ENCODE measurements at regions not wholly inside any gene's neighbourhood (a gene's known extent, or its start where the extent isn't known, plus 50 kb on each side); places are given as distances from the start of the nearest gene placed in this dataset.

DNA sequence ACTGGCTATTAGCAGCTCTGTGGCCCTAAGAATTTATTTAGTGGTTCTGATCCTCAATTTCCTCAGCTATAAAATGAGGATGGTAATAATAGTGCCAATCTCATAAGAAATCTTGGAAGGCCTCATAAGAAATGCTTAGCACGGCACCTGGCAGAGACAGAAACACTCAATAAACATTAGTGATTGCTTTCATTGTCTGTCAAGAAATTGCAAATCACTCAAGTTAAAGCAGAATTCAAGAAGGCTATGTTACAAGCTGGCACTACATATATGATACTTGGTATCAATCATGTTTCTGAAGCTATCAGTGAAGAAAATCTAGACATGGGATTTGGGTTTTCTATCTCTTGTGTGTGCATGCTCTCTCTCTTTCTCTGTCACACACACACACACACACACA is 267.7 kb upstream of the KCNIP4 start:
- no peak for ATAC-seq

- no peak for ATAC-seq
Observed at GRCh38 chr4:22215084-22215483, 266.5 kb upstream of the KCNIP4 start.

DNA sequence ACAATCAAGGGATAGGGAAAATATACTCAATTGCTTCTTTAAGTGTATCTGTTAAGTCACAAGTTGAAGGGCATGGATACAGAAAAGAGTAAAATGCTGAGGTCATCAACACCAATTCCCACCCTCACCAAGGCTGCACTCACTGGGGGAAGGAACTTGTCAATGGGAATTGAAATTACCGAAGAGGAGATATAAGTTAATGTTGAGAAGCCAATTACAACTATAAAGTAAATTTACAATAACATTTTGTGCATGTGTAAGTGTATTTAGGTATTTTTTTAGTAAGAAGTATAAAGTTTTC is 255.1 kb upstream of the KCNIP4 start:
- no peak for ATAC-seq

GRCh38 chr4:22202975-22203710 is 254.6 kb upstream of the KCNIP4 start:
- ATAC-seq: no peak

DNA sequence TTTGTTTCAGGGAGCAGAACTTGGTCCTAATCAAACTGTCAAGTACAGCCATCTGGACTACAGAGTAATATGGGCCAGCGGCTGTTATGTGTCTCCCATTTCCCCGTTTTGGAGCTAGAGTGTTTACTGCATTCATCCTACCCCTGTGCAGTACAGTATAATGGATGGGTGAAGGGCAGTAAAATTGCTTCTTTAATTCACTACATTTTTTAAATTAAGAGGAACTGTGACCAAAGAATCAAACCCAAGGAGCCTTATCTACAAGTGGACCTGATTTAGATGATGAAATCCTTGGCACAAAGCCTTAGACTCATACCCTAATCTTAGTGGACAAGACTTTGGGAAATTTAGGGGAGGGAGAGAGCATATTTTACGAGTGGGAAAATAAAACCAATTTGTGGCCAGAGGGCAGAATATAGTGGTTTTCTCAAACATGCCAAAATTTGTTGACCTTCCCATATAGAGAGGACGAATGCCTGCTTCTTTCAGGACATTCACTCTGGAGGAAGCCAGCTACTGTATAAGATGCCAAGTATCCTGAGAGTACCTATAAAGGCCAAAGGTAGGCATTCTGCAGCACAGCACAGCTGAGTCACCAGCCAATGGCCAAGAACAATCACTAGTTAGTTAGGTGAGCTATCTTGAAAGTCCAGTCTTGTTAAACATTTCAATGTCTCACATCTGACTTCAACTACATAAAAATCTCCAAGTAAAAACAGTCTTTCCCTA is 253.8 kb upstream of the KCNIP4 start:
- peak; percentile 49 for ATAC-seq

DNA sequence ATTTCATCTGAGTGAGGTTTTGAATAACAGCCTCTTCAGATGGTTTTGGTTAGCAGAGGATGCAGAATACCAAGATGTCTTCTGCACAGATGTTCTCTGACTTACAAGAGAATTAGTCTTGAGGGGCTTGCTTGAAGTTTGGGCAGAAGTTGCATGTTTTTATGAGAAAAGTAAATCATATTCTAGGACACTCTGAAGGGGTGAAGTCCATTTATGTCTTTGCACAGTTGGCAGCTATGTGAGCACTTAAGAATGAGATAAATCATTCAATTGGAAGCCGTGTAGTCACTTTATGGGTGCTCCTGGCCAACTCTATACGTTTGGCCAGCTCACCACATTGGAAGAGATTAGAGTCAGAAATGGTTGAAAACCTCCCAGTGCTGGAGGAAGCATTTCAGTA is 252.7 kb upstream of the KCNIP4 start:
- no peak for ATAC-seq

DNA sequence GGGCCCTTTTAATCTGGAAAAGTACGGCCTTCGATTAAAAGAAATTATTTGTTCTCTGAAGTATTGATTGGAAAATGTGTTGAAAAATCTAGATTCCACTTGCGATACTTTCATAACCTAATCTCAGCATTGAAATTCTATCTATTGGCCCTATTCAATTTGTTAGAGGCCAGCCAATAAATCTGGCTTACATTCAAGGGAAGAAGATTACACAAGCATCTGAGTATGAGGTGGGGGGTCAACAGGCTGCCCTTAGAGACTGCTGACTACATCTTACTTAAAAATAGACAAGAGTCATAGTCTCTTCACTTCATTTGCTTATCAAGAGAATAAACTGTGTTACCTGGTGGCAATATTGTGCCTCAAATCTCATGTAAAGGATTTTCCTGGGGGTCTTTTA is 248.0 kb upstream of the KCNIP4 start:
- ATAC-seq: no peak

GRCh38 chr4:22192084-22192511 is 243.5 kb upstream of the KCNIP4 start:
- ATAC-seq: no peak

- no peak for ATAC-seq
Observed at GRCh38 chr4:22191565-22191964, 243.0 kb upstream of the KCNIP4 start.

DNA sequence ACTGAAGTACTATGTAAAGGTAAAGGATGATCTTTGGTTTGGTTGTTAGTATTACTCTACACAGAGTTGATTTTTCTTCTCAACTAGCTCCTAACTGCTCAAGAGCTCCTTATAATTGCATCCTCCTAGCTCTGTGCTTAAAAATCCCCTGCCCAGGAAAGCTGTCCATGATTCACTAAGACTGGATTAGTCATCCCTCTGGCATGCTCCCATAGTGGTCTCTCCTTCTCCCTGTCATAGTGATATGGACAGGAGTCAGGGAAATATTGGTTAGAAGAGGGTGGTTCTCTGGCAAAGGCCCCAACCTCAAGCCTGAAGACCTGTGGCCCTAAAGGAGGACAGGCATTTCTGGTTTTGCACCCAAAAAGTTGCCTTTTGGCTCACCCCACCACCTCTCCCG is 242.3 kb upstream of the KCNIP4 start:
- ATAC-seq: no peak

DNA sequence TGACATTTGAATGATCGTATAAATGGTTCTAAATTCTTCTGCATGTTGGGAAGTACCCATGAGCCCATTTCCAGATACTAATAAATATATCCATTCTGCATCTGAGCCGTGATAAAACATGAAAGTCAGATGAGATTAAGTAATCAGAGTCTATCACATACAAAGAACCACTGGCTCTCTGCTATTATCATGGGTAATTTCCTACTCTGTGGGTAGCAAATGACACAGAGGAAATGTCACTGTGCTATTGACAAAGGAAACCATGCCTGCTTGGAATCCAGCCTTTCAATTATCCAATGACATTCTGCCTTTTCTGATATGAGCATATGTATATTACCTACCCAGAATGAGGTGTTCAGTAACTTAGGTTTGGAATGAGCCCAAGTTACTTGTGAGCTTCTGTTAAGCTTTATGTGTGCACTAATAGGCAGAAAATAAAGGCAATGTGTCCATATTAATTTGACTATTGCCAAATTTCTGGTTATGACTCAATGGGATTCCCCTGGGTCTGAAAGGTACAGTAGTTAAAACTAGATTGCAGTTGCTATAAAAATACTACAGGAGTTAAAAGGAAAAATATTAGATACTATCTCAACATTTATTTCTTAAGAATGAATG is 238.7 kb upstream of the KCNIP4 start:
- ATAC-seq: no peak

GRCh38 chr4:22181736-22182135 is 233.2 kb upstream of the KCNIP4 start:
- no peak for ATAC-seq

DNA sequence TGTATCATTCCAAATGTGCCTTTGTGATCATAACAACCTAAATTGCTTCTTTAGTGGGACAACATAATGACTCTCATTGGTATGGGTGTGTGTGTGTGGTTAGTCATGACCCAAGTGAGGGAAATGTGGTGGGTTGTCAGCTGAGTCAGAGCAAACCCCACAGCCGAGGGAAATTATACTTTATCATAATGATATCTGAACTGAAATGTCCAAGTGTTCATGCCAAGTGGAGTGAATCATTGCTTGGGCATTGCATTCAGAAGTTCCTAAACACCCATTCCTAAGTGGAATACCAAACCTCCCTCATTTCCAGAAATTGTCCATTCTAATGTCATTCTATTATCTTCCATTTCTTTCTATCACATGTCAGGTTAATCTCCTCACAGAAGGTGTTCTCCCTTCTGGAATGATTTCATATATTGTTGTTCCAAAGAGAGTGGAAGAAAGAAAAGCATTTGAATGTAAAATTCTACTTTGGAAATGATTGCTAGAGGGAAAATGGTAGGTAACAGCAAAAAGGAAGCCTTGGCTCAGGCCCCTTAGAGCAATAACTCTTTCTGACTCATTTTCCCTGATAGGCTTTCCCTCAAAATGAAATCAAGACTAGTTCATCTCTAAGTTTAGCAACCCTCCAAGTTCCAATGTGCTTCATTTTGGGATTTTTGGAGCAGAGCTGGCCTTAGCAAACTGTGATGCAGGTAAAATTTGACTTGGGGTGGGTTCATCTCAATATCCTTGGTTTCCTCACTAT is 230.7 kb upstream of the KCNIP4 start:
- no peak for ATAC-seq

DNA sequence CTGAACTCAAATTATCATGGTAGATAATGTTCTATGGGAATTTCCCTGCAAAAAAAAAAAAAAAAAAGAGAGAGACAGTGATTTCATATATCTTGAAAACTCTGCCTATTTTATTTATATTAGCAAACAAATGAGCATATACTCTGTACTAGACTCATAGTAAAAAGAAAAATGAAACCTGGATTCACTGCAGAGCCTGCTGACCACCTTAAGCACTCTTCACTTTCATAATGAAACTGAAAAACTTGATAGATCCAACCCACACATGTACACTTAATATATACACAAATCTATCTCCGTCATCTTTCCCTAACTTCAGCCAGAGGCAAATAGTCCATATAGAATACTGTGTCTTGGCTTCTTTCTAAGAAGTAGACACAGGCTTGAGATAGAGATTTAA is 226.1 kb upstream of the KCNIP4 start:
- no peak for ATAC-seq

GRCh38 chr4:22170353-22170752 is 221.8 kb upstream of the KCNIP4 start:
- no peak for ATAC-seq

DNA sequence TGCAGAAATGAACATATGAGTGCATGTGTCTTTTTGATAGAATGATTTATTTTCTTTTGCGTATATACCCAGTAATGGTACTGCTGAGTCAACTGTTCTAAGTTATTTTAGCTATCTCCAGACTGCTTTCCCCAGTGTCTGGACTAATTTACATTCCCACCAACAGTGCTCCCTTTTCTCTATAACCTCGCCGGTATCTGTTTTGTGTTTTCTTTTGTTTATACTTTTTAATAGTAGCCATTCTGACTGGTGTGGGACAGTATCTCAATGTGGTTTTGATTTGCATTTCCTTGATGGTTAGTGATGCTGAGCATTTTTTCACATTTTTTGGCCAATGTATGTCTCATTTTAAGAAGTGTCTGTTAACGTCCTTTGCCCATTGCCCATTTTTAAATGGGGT is 218.6 kb upstream of the KCNIP4 start:
- no peak for ATAC-seq

DNA sequence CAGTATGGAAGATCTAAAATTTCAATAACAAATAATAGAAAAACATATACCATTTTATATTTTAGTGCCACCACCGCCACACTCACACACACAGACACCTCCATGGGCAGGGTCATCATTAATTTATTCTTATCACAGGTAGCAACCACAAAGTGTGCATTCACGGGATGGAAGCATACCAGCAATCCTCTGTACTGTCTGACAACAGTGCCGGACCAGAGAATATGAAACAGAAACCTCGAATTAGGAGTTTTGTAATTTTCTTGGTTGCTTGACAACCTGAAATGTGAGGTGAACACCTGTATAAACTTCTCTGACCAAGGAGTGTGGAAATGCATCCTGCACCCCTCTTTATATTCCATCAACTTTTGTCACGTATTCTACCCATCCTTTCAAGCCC is 213.9 kb upstream of the KCNIP4 start:
- no peak for ATAC-seq

DNA sequence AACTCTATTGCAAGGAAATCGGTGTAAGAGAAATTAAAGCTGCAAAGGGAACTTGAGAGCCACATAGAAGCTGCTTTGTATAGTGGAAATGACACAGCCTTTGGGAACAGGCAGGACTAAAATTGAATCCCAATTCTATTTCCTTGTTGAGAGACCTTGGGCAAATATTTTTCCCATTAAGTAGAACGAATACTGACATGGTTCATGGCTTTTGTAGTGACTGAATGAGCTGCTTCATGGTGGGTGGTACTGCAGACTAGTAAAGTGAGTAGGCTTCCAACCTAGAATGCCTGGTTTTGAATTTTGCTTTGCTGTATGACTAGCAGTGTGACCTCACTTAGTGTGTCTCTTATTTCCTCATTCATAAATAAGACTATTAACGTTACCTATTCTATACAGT is 182.2 kb upstream of the KCNIP4 start:
- ATAC-seq: no peak

- ATAC-seq: no peak
Observed at GRCh38 chr4:22129454-22130029, 181.0 kb upstream of the KCNIP4 start.

- ATAC-seq: no peak
Observed at GRCh38 chr4:22122062-22122461, 173.5 kb upstream of the KCNIP4 start.

- ATAC-seq: no peak
Observed at GRCh38 chr4:22115262-22115661, 166.7 kb upstream of the KCNIP4 start.

DNA sequence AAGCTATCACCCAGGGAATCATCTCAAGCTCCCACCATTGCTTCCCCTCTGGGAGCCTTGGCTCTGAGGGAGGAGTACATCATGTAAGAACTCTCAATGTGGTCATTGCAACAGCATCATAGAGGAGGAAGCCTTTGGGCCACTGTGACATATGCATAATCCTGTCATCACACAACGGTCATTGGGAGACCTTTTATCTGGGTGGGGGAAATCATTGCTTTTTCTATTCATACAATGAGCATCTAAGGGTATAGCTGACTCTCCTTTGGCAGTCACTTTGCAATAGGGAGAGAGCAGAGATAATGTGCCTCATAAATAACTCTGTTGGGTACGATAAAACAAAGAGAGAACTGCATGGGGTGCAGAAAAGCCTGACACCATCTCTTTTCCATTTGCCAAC is 155.2 kb upstream of the KCNIP4 start:
- ATAC-seq: no peak

GRCh38 chr4:22099896-22100295 is 151.3 kb upstream of the KCNIP4 start:
- no peak for ATAC-seq
